ENCODE measurements at regions not wholly inside any gene's neighbourhood (a gene's known extent, or its start where the extent isn't known, plus 50 kb on each side); places are given as distances from the start of the nearest gene placed in this dataset.

DNA sequence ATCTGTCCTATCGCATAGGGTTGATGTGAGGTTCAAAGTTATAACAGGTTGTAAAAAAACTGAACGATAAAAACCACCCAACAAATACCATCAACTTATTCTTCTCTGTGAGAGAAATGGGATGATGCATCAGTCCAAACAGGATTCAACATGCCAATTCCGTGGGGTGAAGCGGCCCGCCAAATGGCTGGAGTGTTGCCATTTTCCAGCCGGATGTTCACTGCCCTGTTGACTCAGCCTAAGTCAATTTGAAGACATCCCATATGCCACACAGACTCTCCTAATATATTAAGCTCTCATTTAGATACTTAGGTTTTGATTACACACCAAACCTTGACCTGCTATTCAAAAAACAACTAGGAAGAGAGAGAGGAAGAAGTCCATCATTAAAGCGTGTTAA lies 311.1 kb downstream of the VPS13C start:
- Histone ChIP-seq H3K9ac (ENCODE audit: insufficient read depth in 1 of 2, low read length in 2 of 2) (no peak overlapping the region), H3K4me1 (ENCODE audit: control insufficient read depth in 5 of 5, insufficient read depth in 5 of 5, low read length in 5 of 5) (peaks cover 0 to 8% (median 0%) of the 10 kb centered on the region in 5 donors), H3K27ac (ENCODE audit: low read depth in 1 of 2, low read length in 1 of 2) (no peak overlapping the region), H3K9me3 (ENCODE audit: control insufficient read depth in 4 of 4, insufficient read depth in 3 of 4, low read length in 3 of 4) (peaks cover 0 to 2% (median 0%) of the 10 kb centered on the region in 4 donors), H3K27me3 (ENCODE audit: control insufficient read depth in 3 of 3, insufficient read depth in 3 of 3, low read length in 2 of 3) (peaks cover 0 to 4% (median 0%) of the 10 kb centered on the region in 3 donors), H3K4me3 (no peak overlapping the region), H3K36me3 (ENCODE audit: control insufficient read depth in 4 of 4, insufficient read depth in 4 of 4, low read length in 4 of 4) (no peaks in the 10 kb centered on the region)
- WGBS, 2 donors: 86 to 97% methylated on average over 7 of the region's 7 CpGs
- TF ChIP-seq, protein P1, sequence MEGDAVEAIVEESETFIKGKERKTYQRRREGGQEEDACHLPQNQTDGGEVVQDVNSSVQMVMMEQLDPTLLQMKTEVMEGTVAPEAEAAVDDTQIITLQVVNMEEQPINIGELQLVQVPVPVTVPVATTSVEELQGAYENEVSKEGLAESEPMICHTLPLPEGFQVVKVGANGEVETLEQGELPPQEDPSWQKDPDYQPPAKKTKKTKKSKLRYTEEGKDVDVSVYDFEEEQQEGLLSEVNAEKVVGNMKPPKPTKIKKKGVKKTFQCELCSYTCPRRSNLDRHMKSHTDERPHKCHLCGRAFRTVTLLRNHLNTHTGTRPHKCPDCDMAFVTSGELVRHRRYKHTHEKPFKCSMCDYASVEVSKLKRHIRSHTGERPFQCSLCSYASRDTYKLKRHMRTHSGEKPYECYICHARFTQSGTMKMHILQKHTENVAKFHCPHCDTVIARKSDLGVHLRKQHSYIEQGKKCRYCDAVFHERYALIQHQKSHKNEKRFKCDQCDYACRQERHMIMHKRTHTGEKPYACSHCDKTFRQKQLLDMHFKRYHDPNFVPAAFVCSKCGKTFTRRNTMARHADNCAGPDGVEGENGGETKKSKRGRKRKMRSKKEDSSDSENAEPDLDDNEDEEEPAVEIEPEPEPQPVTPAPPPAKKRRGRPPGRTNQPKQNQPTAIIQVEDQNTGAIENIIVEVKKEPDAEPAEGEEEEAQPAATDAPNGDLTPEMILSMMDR (IDR thresholded peaks at IDR 0.05; ENCODE audit: control extremely low read depth, extremely low read depth): no peak
- DNase-seq: no peak
- no peak for ATAC-seq (ENCODE audit: insufficient read depth, low FRiP score)

DNA sequence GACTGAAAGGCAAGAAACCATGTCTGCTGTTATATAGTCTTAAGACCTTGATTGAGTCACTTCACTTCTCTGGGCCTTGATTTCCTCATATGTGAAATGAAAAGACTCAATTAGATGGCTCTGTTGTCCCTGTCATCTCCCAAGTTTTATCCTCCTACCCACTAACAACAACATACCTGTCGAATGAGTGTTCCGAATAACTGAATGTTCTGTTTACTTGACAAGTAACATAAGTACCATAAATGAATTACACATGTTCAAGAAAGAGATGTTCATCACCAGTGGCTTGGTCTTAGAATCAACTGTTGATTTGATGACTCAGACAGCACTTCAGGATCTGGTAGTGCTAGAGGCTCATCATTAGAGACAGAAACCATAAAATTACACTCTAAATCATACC lies 311.7 kb downstream of the VPS13C start:
- WGBS, 2 donors: 89 to 93% methylated on average over 2 of the region's 2 CpGs
- Histone ChIP-seq H3K27me3 (ENCODE audit: control insufficient read depth in 3 of 3, insufficient read depth in 3 of 3, low read length in 2 of 3) (peaks cover 0 to 4% (median 0%) of the 10 kb centered on the region in 3 donors), H3K36me3 (ENCODE audit: control insufficient read depth in 4 of 4, insufficient read depth in 4 of 4, low read length in 4 of 4) (no peaks in the 10 kb centered on the region), H3K9me3 (ENCODE audit: control insufficient read depth in 4 of 4, insufficient read depth in 3 of 4, low read length in 3 of 4) (no peaks in the 10 kb centered on the region), H3K27ac (ENCODE audit: low read depth in 1 of 2, low read length in 1 of 2) (no peak overlapping the region), H3K9ac (ENCODE audit: insufficient read depth in 1 of 2, low read length in 2 of 2) (no peak overlapping the region), H3K4me1 (ENCODE audit: control insufficient read depth in 5 of 5, insufficient read depth in 5 of 5, low read length in 5 of 5) (peaks cover 0 to 8% (median 0%) of the 10 kb centered on the region in 5 donors), H3K4me3 (no peak overlapping the region)
- TF ChIP-seq, protein P1 (IDR thresholded peaks at IDR 0.05; ENCODE audit: control extremely low read depth, extremely low read depth): no peak
- ATAC-seq (ENCODE audit: insufficient read depth, low FRiP score) (no peak), DNase-seq (no peak)

DNA sequence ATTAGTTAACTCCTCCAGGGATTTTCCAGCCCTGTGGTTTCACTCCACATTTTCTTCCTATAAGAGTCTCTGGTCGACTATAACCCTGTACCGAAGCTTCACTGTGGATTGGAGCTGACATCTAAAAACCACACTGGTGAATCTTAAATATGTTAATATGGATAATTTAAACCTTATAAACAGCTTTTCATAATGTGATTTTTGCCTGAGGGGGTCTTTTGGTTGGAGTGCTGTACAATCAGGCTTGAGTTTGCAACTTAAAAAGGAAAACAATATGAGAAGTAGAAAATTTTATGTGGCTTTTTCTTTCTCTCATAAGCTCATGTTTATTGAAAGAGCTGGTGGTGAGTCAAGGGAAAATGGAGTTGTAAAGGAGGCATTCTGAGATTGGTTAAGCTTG lies 313.7 kb downstream of the VPS13C start:
- 95 to 98% methylated on average over 2 of the region's 2 CpGs for WGBS, 2 donors

More for the DNA sequence above, 313.7 kb downstream of the VPS13C start:
- no peaks in the 10 kb centered on the region for H3K9me3 ChIP-seq (ENCODE audit: control insufficient read depth in 4 of 4, insufficient read depth in 3 of 4, low read length in 3 of 4)
- H3K36me3 ChIP-seq (ENCODE audit: control insufficient read depth in 4 of 4, insufficient read depth in 4 of 4, low read length in 4 of 4): no peaks in the 10 kb centered on the region
- no peak for ATAC-seq (ENCODE audit: insufficient read depth, low FRiP score)
- H3K4me1 ChIP-seq (ENCODE audit: control insufficient read depth in 5 of 5, insufficient read depth in 5 of 5, low read length in 5 of 5): peaks cover 0 to 8% (median 0%) of the 10 kb centered on the region in 5 donors
- TF ChIP-seq, protein P1 (IDR thresholded peaks at IDR 0.05; ENCODE audit: control extremely low read depth, extremely low read depth): no peak
- no peak overlapping the region for H3K4me3 ChIP-seq
- no peak for DNase-seq
- H3K27me3 ChIP-seq (ENCODE audit: control insufficient read depth in 3 of 3, insufficient read depth in 3 of 3, low read length in 2 of 3): peaks cover 0 to 4% (median 0%) of the 10 kb centered on the region in 3 donors
- H3K27ac ChIP-seq (ENCODE audit: low read depth in 1 of 2, low read length in 1 of 2): no peak overlapping the region
- no peak overlapping the region for H3K9ac ChIP-seq (ENCODE audit: insufficient read depth in 1 of 2, low read length in 2 of 2)

Measured in lung (tissue), 11 donors.